ENCODE measurements at regions not wholly inside any gene's neighbourhood (a gene's known extent, or its start where the extent isn't known, plus 50 kb on each side); places are given as distances from the start of the nearest gene placed in this dataset.

DNA sequence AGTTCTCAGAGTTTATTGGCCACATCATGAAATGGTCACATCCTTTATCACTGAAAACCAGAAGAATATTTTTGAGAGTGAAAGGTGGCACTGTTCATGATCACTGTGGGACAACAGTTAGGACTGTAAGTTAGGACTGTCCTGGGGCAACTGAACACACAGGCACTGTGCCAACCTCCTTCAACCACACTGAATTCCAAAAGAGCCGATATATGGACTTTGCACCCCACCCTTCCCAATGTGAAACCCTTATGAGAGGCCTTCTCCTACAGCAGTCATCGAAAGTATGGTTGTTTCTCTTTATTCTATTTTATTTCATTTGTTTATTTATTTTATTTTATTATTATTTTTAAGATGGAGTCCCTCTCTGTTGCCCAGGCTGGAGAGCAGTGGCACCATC, 353.5 kb downstream of the TOX3 start:
- peak; percentile 34 for DNase-seq (ENCODE audit: extremely low spot score)
- intact Hi-C loops (cut with DNase I) = loop anchor here (5.0 kb wide), 2 partner anchors 719 to 829 kb away; no protein-coding TSS in a partner anchor
- H3K4me1 ChIP-seq = no peaks in the 10 kb centered on the region
- H3K27me3 ChIP-seq = no peaks in the 10 kb centered on the region
- H3K4me3 ChIP-seq = no peak overlapping the region
- TF ChIP-seq EP300 (IDR thresholded peaks at IDR 0.05) (no peak), POLR2A (IDR thresholded peaks at IDR 0.05; ENCODE audit: low read depth) (no peak), POLR2AphosphoS5 (IDR thresholded peaks at IDR 0.05) (no peak)
- TF ChIP-seq, protein P1, sequence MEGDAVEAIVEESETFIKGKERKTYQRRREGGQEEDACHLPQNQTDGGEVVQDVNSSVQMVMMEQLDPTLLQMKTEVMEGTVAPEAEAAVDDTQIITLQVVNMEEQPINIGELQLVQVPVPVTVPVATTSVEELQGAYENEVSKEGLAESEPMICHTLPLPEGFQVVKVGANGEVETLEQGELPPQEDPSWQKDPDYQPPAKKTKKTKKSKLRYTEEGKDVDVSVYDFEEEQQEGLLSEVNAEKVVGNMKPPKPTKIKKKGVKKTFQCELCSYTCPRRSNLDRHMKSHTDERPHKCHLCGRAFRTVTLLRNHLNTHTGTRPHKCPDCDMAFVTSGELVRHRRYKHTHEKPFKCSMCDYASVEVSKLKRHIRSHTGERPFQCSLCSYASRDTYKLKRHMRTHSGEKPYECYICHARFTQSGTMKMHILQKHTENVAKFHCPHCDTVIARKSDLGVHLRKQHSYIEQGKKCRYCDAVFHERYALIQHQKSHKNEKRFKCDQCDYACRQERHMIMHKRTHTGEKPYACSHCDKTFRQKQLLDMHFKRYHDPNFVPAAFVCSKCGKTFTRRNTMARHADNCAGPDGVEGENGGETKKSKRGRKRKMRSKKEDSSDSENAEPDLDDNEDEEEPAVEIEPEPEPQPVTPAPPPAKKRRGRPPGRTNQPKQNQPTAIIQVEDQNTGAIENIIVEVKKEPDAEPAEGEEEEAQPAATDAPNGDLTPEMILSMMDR (IDR thresholded peaks at IDR 0.05) = no peak
- 90% methylated on average over 2 of the region's 2 CpGs for WGBS
- no peak overlapping the region for H3K27ac ChIP-seq (replicated peaks in 1 of 4)
- H3K36me3 ChIP-seq = no peaks in the 10 kb centered on the region
- no peaks in the 10 kb centered on the region for H3K9me3 ChIP-seq

DNA sequence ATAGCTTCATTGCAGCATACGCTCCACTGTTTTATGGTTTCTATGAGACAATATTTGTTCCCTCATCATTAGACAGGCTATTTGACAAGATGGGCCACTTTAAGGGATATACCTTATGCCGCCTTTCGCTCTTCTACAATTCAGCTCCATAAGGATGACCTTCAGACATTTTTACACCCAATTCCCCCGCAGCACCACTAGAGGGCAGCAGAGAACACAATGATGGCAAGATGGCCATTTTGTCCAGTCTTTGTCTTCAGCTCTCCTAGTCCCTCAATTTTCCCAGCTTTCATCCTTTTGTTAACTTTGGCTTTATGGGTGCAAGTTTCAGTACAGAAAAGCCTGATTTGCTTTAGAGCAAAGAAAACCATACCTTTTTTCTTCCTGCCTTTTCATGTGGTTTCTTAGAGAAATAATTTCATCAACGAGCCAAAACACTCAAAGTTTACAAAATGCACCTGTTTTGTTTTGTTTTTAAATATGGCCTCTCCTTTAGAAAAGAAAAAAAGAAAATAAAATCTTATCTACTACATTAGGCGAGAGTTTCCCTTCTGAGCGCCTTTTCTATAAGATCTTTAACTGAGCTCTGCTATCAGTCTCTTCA, 355.3 kb downstream of the TOX3 start:
- no peaks in the 10 kb centered on the region for H3K4me1 ChIP-seq
- no peak overlapping the region for H3K27ac ChIP-seq (replicated peaks in 1 of 4)
- no peak overlapping the region for H3K4me3 ChIP-seq
- intact Hi-C loops (cut with DNase I) = loop anchor here (5.0 kb wide), 2 partner anchors 721 to 831 kb away; no protein-coding TSS in a partner anchor
- 57% methylated on average over 7 of the region's 7 CpGs for WGBS
- H3K36me3 ChIP-seq = no peaks in the 10 kb centered on the region
- H3K9me3 ChIP-seq = no peaks in the 10 kb centered on the region
- DNase-seq (ENCODE audit: extremely low spot score) = peak; percentile 91
- no peaks in the 10 kb centered on the region for H3K27me3 ChIP-seq
- TF ChIP-seq POLR2A (IDR thresholded peaks at IDR 0.05; ENCODE audit: low read depth) = no peak
- TF ChIP-seq, protein P1 (IDR thresholded peaks at IDR 0.05) = peak; percentile 80 to 94 (median 89)

DNA sequence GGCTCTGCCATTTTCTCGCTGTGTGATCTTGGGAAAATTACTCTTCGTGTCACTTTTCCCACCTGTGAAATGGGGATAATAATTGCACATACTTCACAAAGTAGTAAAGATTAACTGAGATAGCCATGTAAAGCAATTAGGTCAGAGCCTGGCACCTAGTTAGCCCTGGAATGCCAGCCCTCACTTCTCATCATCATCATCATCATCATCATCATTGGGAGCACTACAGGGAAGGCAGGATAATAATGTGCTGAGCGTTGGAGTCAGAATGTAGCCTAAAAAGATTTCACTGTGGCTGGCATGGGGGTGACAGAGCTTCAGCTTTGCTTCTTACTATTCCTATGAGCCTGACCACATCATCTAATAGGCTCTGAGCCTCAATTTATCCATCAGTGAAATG, 362.6 kb downstream of the TOX3 start:
- H3K4me1 ChIP-seq = no peaks in the 10 kb centered on the region
- no peaks in the 10 kb centered on the region for H3K9me3 ChIP-seq
- no peak overlapping the region for H3K27ac ChIP-seq (replicated peaks in 1 of 4)
- intact Hi-C loops (cut with DNase I) = no loop called here
- TF ChIP-seq EP300 (IDR thresholded peaks at IDR 0.05) = no peak
- no peak for TF ChIP-seq POLR2AphosphoS5 (IDR thresholded peaks at IDR 0.05)
- no peak for TF ChIP-seq POLR2A (IDR thresholded peaks at IDR 0.05; ENCODE audit: low read depth)
- TF ChIP-seq, protein P1 (IDR thresholded peaks at IDR 0.05) = no peak
- H3K36me3 ChIP-seq = no peaks in the 10 kb centered on the region
- DNase-seq (ENCODE audit: extremely low spot score) = peak; percentile 53
- WGBS = 86% methylated on average over 3 of the region's 3 CpGs
- H3K27me3 ChIP-seq = peaks cover 0 to 6% (median 0%) of the 10 kb centered on the region in 4 donors
- no peak overlapping the region for H3K4me3 ChIP-seq

DNA sequence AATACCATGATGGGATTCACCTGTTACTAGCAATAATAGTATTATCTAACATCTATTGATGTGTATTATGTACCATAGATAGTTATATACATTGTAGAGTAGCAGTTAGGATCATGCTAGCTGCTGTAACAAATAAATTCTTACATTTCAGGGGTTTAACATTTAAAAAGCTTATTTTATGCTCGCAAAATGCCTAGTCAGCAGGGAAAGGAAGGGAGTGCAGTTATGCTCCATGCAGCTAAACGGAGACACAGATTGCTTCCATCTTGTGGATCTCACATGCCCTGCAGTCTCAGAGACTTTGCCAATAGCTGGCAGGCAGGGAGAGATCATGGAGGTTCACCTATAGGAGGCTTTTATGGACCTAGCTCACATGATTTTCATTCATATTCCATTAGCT, 364.1 kb downstream of the TOX3 start:
- DNase-seq (ENCODE audit: extremely low spot score) = no peak
- intact Hi-C loops (cut with DNase I) = no loop called here
- Histone ChIP-seq H3K9me3 (no peaks in the 10 kb centered on the region), H3K27ac (replicated peaks in 1 of 4) (no peak overlapping the region), H3K4me1 (no peaks in the 10 kb centered on the region), H3K27me3 (peaks cover 0 to 6% (median 0%) of the 10 kb centered on the region in 4 donors), H3K36me3 (no peaks in the 10 kb centered on the region), H3K4me3 (no peak overlapping the region)
- TF ChIP-seq POLR2A (IDR thresholded peaks at IDR 0.05; ENCODE audit: low read depth) = no peak
- TF ChIP-seq, protein P1 (IDR thresholded peaks at IDR 0.05) = no peak
- TF ChIP-seq EP300 (IDR thresholded peaks at IDR 0.05) = no peak
- TF ChIP-seq POLR2AphosphoS5 (IDR thresholded peaks at IDR 0.05) = no peak
- 73% methylated on average over 2 of the region's 2 CpGs for WGBS

DNA sequence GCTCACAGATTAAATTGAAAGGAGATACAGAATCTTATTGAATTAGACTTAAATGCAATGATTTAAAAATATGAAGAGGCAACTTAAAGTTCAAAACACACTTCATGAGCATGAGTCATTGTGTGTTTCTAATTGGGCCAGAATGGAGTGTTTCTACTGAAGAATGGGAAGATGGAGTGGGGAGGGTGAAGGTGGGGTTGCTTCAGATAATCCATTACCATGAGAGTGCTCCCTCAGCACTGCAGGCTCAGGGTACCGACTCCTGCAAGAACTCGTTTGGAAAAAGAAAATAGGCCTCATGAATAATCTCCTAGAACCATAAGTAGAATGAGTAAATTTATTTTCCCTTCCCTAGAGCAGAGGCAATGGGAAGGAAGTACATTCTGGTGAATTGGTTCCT, 372.8 kb downstream of the TOX3 start:
- no peak for TF ChIP-seq POLR2A (IDR thresholded peaks at IDR 0.05; ENCODE audit: low read depth)
- TF ChIP-seq POLR2AphosphoS5 (IDR thresholded peaks at IDR 0.05) = no peak
- TF ChIP-seq, protein P1 (IDR thresholded peaks at IDR 0.05) = no peak
- TF ChIP-seq EP300 (IDR thresholded peaks at IDR 0.05) = no peak
- 75% methylated on average over 2 of the region's 2 CpGs for WGBS

More for the DNA sequence above, 372.8 kb downstream of the TOX3 start:
- DNase-seq (ENCODE audit: extremely low spot score) = no peak
- no peak overlapping the region for H3K27ac ChIP-seq (replicated peaks in 1 of 4)
- H3K4me1 ChIP-seq = no peaks in the 10 kb centered on the region
- no peaks in the 10 kb centered on the region for H3K36me3 ChIP-seq
- H3K4me3 ChIP-seq = no peak overlapping the region
- H3K9me3 ChIP-seq = no peaks in the 10 kb centered on the region
- no peaks in the 10 kb centered on the region for H3K27me3 ChIP-seq
- intact Hi-C loops (cut with DNase I) = no loop called here
